Breast epithelium (tissue), 4 donors: ENCODE measurements at regions not wholly inside any gene's neighbourhood (a gene's known extent, or its start where the extent isn't known, plus 50 kb on each side); places are given as distances from the start of the nearest gene placed in this dataset.

Source experiments
- DNase-seq, 2 donors: peaks; one replicate each; pipeline ENCODE4 v3.0.0-alpha.2; 2019; ENCODE audit warnings: low spot score in 2 of 2
- H3K27ac ChIP-seq, 2 donors: fragments of 200-600 bp; sonication (generic) in 1 of 2; one replicate each; pipeline ENCODE4 v1.5.1; 2016 to 2019; ENCODE audit warnings: mild to moderate bottlenecking in 1 of 2
- H3K27me3 ChIP-seq, 2 donors: fragments of 200-600 bp; sonication (generic) in 1 of 2; one replicate each; pipeline versions ENCODE4 v1.5.1 to v1.6.0; 2017 to 2019; ENCODE audit warnings: control low read depth in 1 of 2, mild to moderate bottlenecking in 1 of 2
- H3K36me3 ChIP-seq: fragments of 200-600 bp; one replicate; pipeline ENCODE4 v1.5.1; 2019
- H3K4me1 ChIP-seq, 2 donors: fragments of 200-600 bp; sonication (generic); one replicate each; pipeline ENCODE4 v1.5.1; 2016 to 2019; ENCODE audit warnings: control low read depth in 1 of 2
- H3K4me3 ChIP-seq, 3 donors: fragments of 200-600 bp; sonication (generic); 1 replicate in 2 of 3; 2 replicates in 1 of 3; pipeline ENCODE4 v1.5.1; 2016 to 2019; ENCODE audit warnings: mild to moderate bottlenecking in 3 of 3, moderate library complexity in 2 of 3
- H3K9me3 ChIP-seq, 2 donors: fragments of 200-600 bp; sonication (generic) in 1 of 2; one replicate each; pipeline ENCODE4 v1.5.1; 2016 to 2019; ENCODE audit warnings: control low read depth in 1 of 2
- POLR2A ChIP-seq: fragments of 450-650 bp; IDR thresholded peaks from one replicate; pipeline ENCODE4 v1.6.1; 2016; ENCODE audit warnings: antibody characterized with exemption, mild to moderate bottlenecking, moderate library complexity
- POLR2AphosphoS5 ChIP-seq, 3 donors: sonication (generic); formaldehyde crosslinking; IDR thresholded peaks; one replicate each; pipeline ENCODE4 v1.6.1; 2017; ENCODE audit warnings: antibody characterized with exemption in 3 of 3
- intact Hi-C: fragments of 100-400 bp; cut with DNase I; formaldehyde crosslinking; loops from one replicate; pipeline ENCODE4 v1.15.1; 2023; ENCODE audit warnings: low total_unique reads
- TF ChIP-seq, protein P1 (sequence below), 3 donors: fragments of 450-650 bp; IDR thresholded peaks; one replicate each; pipeline ENCODE4 v1.5.1; 2016 to 2017; ENCODE audit warnings: antibody characterized with exemption in 3 of 3, mild to moderate bottlenecking in 3 of 3, moderate library complexity in 3 of 3

DNA sequence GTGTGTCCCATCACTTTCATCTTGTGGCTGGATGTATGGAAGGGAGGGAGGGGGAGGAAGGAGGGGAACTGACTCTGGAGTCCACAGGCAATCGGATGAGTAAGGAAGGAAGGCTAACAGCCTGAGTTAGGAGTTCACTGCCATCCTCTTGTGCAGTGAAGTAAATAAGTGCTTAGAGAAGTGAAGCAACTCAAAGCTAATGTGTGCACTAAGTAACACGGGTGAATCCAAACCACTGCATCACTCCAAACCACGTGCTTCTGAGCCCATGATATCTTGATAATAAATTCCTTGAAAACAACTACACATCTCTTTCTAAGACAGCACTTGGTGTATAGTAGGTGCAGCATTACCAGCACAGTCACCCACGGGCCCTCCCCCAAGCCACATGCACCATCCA is 69.6 kb upstream of the OLFM1 start:
- no peak overlapping the region for H3K4me3 ChIP-seq
- TF ChIP-seq, protein P1, sequence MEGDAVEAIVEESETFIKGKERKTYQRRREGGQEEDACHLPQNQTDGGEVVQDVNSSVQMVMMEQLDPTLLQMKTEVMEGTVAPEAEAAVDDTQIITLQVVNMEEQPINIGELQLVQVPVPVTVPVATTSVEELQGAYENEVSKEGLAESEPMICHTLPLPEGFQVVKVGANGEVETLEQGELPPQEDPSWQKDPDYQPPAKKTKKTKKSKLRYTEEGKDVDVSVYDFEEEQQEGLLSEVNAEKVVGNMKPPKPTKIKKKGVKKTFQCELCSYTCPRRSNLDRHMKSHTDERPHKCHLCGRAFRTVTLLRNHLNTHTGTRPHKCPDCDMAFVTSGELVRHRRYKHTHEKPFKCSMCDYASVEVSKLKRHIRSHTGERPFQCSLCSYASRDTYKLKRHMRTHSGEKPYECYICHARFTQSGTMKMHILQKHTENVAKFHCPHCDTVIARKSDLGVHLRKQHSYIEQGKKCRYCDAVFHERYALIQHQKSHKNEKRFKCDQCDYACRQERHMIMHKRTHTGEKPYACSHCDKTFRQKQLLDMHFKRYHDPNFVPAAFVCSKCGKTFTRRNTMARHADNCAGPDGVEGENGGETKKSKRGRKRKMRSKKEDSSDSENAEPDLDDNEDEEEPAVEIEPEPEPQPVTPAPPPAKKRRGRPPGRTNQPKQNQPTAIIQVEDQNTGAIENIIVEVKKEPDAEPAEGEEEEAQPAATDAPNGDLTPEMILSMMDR (IDR thresholded peaks at IDR 0.05) = no peak
- no peak for TF ChIP-seq POLR2AphosphoS5 (IDR thresholded peaks at IDR 0.05)
- intact Hi-C loops = no loop called here
- no peaks in the 10 kb centered on the region for H3K36me3 ChIP-seq
- H3K4me1 ChIP-seq = no peaks in the 10 kb centered on the region
- H3K27me3 ChIP-seq = no peaks in the 10 kb centered on the region
- no peak for DNase-seq
- no peaks in the 10 kb centered on the region for H3K9me3 ChIP-seq
- no peak overlapping the region for H3K27ac ChIP-seq

DNA sequence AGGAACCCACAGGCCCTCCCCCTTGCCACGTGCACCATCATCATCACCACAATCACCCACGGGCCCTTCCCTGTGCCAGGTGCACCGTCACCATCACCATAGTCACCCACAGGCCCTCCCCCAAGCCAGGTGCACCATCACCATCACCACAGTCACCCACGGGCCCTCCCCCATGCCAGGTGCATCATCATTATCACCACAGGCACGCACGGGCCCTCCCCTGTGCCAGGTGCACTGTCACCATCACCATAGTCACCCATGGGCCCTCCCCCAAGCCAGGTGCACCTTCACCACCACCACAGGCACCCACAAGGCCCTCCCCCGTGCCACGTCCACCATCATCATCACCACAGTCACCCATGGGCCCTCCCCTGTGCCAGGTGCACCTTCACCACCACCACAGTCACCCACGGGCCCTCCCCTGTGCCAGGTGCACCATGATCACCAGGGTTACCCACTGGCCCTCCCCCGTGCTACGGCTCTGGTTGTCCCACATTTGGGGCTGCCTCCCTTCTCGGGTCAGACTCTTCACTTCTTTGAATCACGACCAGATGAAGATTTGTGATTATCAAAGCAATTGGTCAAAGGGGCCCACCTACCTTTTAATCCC is 69.1 kb upstream of the OLFM1 start:
- intact Hi-C loops = no loop called here
- no peak overlapping the region for H3K27ac ChIP-seq
- H3K36me3 ChIP-seq = no peaks in the 10 kb centered on the region
- DNase-seq = no peak
- H3K27me3 ChIP-seq = no peaks in the 10 kb centered on the region
- H3K9me3 ChIP-seq = no peaks in the 10 kb centered on the region
- H3K4me1 ChIP-seq = no peaks in the 10 kb centered on the region
- TF ChIP-seq POLR2A = no peak
- no peak for TF ChIP-seq POLR2AphosphoS5 (IDR thresholded peaks at IDR 0.05)
- TF ChIP-seq, protein P1 (IDR thresholded peaks at IDR 0.05) = no peak
- H3K4me3 ChIP-seq = no peak overlapping the region

DNA sequence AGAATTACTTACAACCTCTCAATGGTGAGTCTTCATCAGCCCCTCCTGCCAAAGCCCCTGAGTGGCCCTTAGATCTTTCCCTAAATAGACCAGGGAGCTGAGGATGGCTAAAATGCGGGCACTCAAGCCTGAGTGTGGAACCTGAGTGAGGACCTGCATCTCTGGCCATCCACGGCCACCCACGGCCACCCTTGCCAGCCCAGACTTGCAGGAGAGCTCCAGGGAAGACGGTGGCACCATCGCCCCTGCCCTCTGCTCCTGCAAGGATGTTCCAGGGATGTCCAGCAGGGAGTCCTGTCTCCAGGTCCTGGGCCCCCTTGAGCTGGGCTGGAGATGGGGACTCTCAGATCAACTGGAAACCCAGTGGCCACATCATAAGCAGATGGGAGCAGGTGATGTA is 68.2 kb upstream of the OLFM1 start:
- Histone ChIP-seq H3K4me1 (no peaks in the 10 kb centered on the region), H3K27me3 (no peaks in the 10 kb centered on the region), H3K9me3 (no peaks in the 10 kb centered on the region), H3K27ac (no peak overlapping the region), H3K4me3 (no peak overlapping the region), H3K36me3 (no peaks in the 10 kb centered on the region)
- TF ChIP-seq POLR2A = no peak
- TF ChIP-seq, protein P1 (IDR thresholded peaks at IDR 0.05) = no peak
- TF ChIP-seq POLR2AphosphoS5 (IDR thresholded peaks at IDR 0.05) = no peak
- intact Hi-C loops = no loop called here
- DNase-seq = no peak

DNA sequence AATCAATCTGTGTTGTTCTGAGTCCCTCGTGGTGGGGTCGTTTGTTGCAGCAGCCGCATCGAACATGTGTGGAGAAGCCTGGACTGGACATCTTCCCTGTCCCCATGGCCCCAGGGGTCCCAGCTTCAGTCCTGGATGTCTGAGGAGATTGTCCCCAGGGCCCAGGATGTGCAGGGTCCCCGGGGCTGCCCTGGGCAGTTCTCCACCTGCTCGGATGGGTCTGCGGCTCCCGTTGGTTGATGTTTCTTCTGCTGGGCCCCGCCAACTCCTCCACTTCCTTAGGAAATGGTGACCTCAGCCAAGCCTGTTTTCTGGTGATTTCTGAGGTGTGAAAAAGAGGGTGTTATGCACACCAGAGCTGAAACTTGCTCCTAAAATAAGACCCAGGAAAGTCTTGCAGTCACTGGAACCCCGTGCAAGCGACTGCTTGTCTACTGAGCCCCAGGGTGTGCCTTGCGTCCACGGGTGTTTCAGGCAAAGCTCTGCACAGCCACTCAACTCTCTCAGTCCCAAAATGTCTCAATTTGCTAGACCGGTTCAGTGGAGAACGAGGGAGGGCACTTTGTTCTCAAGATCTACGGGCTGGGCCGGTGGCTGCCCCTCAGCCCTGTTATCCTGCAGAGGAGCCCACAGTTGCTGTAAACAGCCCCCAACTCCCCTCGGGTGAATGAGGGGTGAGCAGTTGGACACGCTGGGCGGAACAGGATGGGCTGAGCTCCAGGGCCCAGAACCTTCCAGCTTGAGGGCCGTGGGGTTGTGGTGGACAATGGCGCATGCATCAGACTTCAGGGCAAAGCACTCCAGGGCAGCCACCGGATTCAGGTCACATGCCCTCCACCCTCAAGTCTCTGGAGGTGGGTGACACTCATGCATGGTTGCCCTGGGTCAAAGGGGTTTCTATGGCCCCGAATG is 66.7 kb upstream of the OLFM1 start:
- Histone ChIP-seq H3K9me3 (no peaks in the 10 kb centered on the region), H3K27ac (no peak overlapping the region), H3K27me3 (no peaks in the 10 kb centered on the region), H3K4me1 (no peaks in the 10 kb centered on the region), H3K36me3 (no peaks in the 10 kb centered on the region), H3K4me3 (no peak overlapping the region)
- intact Hi-C loops = no loop called here
- DNase-seq = no peak
- TF ChIP-seq POLR2AphosphoS5 (IDR thresholded peaks at IDR 0.05) (no peak), POLR2A (no peak)
- TF ChIP-seq, protein P1 (IDR thresholded peaks at IDR 0.05) = no peak

DNA sequence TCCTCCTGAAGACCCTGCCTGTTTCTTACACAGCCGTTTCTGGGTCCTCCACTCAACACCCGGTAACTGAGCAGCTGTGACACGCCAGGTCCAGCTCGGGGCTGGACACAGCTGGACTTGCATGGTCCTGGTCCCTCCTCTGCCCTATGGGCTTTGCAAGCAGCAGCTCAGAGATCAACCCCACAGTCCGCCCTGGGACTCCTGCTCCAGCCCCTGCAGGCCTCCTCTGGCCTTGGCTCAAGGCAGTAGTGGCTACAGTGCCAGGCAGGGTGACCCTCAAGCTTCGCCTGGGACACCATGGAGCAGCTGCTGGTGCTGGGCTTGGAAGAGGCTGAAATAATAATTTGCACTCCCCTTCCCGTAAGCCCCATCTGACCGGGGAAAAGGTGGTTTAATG is 66.1 kb upstream of the OLFM1 start:
- DNase-seq = no peak
- H3K9me3 ChIP-seq = no peaks in the 10 kb centered on the region
- intact Hi-C loops = no loop called here
- TF ChIP-seq, protein P1 (IDR thresholded peaks at IDR 0.05) = no peak
- TF ChIP-seq POLR2AphosphoS5 (IDR thresholded peaks at IDR 0.05) (no peak), POLR2A (no peak)
- H3K27me3 ChIP-seq = no peaks in the 10 kb centered on the region
- no peaks in the 10 kb centered on the region for H3K4me1 ChIP-seq
- H3K27ac ChIP-seq = no peak overlapping the region
- no peak overlapping the region for H3K4me3 ChIP-seq
- H3K36me3 ChIP-seq = no peaks in the 10 kb centered on the region
